ENCODE measurements at regions not wholly inside any gene's neighbourhood (a gene's known extent, or its start where the extent isn't known, plus 50 kb on each side); places are given as distances from the start of the nearest gene placed in this dataset.

DNA sequence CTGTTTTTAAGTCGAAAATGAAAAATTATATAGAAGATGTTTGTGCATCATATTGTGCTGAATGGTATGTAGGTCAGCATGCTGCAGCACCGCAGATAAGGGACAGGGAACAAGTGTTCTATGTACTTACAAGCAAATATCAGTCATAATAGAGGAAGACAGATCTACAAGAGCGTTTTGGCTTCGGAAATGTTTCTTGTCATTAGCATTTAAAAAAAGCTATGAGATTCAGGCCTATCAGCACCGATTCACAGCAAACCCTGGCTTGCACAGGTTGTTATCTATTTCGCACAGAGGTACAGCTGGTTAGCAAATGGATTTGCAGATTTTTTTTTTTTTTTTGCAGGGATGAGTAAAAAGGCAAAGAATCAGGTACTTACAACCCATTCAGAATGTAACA lies 204.2 kb upstream of the TBC1D5 start:
- no peak for DNase-seq (ENCODE audit: low read depth in 2 of 2)

GRCh38 chr3:17945799-17946399 lies 203.5 kb upstream of the TBC1D5 start:
- DNase-seq (ENCODE audit: low read depth in 2 of 2): no peak

- DNase-seq (ENCODE audit: low read depth in 2 of 2): no peak
Measured at GRCh38 chr3:17945018-17945798, 202.8 kb upstream of the TBC1D5 start.

DNA sequence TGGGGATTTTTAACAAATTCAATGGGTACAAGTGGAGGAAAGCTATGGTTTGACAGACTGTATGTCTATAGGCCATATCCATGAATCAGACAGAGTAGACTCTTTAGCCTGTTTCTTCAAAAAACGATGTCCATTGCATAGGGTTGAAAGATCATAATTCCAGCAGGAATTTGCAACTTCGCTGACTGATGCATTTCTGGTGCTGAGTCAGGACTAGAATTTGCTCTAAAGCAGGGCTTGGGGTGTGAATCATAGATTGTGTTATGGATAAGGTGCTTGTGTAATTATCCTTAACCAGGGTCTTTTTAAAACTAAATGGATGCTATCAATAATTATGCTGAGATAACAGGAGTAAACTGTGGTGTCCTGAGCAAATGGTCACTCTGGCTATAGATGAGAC lies 200.4 kb upstream of the TBC1D5 start:
- DNase-seq (ENCODE audit: low read depth in 2 of 2): no peak

- DNase-seq (ENCODE audit: low read depth in 2 of 2): no peak
Measured at GRCh38 chr3:17941766-17942165, 199.3 kb upstream of the TBC1D5 start.

DNA sequence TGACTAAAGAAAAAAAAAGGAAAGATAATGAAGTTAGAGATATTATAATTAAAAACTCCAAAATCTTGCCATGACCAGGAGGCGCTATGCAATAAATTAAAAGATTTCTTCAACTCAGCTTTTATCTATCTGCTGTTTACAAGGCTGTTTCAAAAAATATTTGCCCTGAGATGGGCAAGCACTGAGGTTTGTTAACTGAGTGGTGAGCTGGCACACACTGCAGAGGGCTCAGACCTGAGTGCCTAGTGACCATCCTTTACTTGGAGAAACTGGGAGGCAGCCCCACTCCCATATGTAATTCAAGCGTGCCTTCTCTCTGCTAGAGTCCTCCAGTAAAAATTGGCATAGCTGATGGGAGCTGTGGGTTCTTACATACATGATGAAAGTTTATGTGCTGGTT lies 198.7 kb upstream of the TBC1D5 start:
- no peak for DNase-seq (ENCODE audit: low read depth in 2 of 2)

DNA sequence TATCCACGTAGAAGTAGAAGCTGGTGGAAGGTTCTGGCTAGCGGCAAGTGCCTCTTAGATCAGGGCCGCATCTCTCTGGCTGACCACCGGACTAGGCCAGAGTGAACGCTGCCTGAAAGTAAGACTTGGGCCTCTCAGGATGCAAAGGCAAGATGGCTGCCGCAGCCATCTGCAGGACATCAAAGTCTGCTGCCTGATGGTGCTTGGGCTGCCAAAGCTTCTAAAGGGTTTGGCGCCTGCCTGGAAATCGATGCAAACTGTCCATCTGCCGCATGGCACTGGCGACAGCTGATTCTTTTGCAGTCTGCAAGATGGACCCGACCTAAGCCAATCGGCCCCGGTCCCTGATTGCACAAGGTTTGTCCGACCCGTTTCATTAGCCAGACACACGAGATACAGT lies 196.7 kb upstream of the TBC1D5 start:
- no peak for DNase-seq (ENCODE audit: low read depth in 2 of 2)

- no peak for DNase-seq (ENCODE audit: low read depth in 2 of 2)
Measured at GRCh38 chr3:17938313-17938712, 195.9 kb upstream of the TBC1D5 start.

DNA sequence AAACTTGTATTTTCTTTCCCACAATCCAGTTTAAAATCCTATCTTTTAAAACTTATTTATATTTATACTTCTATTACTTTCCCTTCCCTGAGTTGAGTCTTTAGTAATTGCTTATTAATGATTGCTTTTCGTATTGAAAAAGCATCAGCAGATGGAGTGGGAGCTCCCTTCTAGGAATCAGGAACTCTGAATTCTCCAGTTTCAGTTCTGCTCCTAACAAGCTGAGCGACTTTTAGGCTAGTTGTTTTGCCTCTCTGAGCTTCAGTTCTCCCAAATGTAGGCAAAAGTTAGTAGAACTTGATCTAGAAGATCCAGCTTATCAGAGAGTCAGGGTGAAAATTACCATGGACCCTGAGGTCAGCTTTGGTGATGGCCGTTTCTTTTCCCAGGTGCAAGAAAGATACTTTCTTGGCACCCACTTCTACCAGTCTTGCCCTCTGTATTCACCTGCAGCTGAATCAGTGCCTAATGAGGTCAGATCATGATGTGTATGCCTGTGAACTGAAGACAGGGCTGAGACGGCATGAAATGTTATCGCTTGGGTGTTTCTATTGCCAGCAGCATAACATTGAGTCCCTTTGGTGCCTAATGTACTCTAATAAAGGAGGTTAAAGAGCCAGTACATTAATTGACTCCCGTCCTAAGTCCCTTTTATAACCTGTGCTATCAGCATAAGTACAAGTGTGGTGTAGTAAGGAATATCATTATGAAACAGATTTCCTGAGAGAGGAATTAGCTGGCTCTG lies 194.5 kb upstream of the TBC1D5 start:
- no peak for DNase-seq (ENCODE audit: low read depth in 2 of 2)

- DNase-seq (ENCODE audit: low read depth in 2 of 2): no peak
Measured at GRCh38 chr3:17935222-17935621, 192.8 kb upstream of the TBC1D5 start.

DNA sequence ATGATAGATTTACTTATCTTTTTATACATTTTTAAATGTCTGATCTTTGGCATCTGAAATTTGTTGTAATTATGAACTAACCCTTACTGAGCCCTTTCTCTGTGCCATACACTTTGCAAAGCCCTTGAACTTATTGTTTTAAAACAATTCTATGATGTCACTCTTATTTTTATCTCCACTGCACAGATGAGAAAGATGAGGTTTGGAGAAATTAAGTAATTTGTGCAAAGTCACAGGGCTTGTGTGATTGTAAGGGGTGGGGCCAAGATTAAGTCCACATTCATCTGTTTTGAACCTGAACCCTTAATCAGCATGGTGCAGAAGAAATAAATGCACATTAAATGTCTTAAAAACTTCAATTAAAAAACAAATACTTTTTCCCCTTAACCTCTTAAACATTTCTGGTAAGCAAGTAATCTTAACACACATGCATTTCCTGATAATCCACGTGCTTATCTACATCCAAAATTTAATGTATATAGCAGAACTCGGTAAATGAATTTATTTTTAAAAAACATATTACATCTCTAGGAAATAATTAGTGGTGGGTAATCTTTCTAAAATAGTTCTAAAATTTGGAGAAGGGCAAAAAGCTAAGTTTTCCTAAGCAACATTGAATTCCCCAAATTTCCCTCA lies 189.8 kb upstream of the TBC1D5 start:
- DNase-seq (ENCODE audit: low read depth in 2 of 2): no peak

DNA sequence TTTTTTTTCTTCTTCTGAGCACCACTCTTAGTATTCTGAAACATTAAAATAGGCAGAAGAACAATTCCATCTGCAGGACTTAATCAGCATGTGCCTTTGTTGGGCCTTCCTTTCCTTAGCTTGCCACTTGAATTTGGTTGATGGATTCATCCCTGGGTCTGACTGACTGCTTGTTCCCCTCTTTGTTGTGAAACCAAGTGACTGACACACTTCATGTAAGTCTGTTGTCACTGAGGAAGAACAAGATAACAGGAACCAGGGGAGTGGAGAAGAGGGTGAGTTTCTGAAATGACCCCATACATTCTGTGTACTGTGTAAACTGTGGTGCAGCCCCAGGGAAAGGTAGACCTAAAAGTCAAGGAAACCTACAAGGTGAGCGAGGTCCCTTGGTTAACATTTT lies 188.7 kb upstream of the TBC1D5 start:
- no peak for DNase-seq (ENCODE audit: low read depth in 2 of 2)

- no peak for DNase-seq (ENCODE audit: low read depth in 2 of 2)
Measured at GRCh38 chr3:17928502-17929145, 186.2 kb upstream of the TBC1D5 start.

DNA sequence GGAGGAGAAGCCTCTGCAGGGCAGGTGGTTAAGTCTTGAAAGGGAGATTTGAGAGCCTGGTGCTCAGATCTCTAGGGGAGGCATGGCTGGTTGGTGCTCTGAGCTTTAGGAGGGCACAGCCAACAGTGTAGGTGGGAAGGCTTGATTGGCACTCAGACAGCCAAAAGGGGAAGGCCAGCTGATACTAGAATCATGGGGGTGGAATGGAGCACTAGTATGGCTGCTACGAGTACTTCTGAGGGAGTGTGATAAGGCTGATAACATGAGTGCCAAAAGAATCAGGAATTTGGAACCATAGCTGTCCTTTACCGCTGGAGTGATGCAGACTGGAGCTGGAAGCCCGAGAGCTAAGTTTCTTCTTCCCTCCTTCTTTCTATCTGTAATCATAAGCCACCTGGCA lies 184.6 kb upstream of the TBC1D5 start:
- DNase-seq (ENCODE audit: low read depth in 2 of 2): no peak

GRCh38 chr3:17915341-17915740 lies 172.9 kb upstream of the TBC1D5 start:
- no peak for DNase-seq (ENCODE audit: low read depth in 2 of 2)

GRCh38 chr3:17913359-17913758 lies 170.9 kb upstream of the TBC1D5 start:
- no peak for DNase-seq (ENCODE audit: low read depth in 2 of 2)

- no peak for DNase-seq (ENCODE audit: low read depth in 2 of 2)
Measured at GRCh38 chr3:17911986-17912760, 169.7 kb upstream of the TBC1D5 start.

GRCh38 chr3:17910922-17911321 lies 168.5 kb upstream of the TBC1D5 start:
- no peak for DNase-seq (ENCODE audit: low read depth in 2 of 2)

- DNase-seq (ENCODE audit: low read depth in 2 of 2): no peak
Measured at GRCh38 chr3:17909714-17910113, 167.3 kb upstream of the TBC1D5 start.

DNA sequence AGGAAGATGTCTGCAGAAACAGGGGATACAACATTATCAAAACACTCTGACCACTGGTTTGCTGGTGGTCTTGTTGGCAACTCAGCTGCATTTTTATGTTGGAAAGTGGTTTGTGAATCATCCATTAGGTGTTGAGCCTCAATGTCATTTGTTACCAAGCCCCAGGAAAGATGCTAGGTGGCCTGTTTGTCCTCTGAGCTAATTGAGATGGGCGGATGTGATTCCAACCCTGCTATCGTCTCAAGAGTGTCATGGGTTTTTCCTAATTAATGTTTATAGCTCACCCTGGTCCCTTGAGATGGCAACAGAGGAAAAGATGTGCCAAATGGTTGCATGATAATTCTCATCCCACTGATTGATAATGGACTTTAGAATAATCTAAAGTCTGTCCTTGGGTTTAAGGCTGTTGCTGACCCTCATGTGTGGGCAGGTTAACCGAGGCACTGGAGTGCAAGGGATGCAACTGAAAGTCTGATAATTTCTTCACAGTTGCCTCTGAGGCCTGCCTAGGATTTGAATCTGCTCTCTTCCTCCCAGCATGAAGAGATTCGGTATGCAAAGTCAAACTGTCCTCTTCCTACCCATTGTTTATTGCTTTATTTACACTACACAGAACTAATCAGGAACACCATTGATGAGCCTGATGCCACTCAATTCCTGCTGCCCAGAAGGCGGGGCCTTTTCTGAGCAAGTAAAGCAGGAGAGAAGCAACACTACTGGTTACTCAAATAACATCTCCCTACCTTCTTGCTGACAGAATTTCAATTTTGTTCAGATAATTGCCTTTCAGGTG lies 166.2 kb upstream of the TBC1D5 start:
- DNase-seq (ENCODE audit: low read depth in 2 of 2): no peak
